Colonic mucosa (tissue), 4 donors: ENCODE measurements at regions not wholly inside any gene's neighbourhood (a gene's known extent, or its start where the extent isn't known, plus 50 kb on each side); places are given as distances from the start of the nearest gene placed in this dataset.

Experiments used
- DNase-seq: peaks from one replicate; pipeline ENCODE4 v3.0.0-alpha.2; 2020
- H3K27ac ChIP-seq: fragments of 200-600 bp; one replicate; pipeline ENCODE4 v1.8.0; 2021
- H3K27me3 ChIP-seq: fragments of 200-600 bp; one replicate; pipeline ENCODE4 v1.8.0; 2021
- H3K36me3 ChIP-seq: fragments of 200-600 bp; one replicate; pipeline ENCODE4 v1.8.0; 2021
- H3K4me1 ChIP-seq: fragments of 200-600 bp; one replicate; pipeline ENCODE4 v1.8.0; 2021; ENCODE audit warnings: mild to moderate bottlenecking
- H3K4me3 ChIP-seq: fragments of 200-600 bp; one replicate; pipeline ENCODE4 v1.8.0; 2021
- H3K9ac ChIP-seq, 2 donors: one replicate each; pipeline ENCODE4 v1.7.0; 2013; ENCODE audit warnings: control low read depth in 2 of 2, low read depth in 2 of 2, low read length in 2 of 2
- H3K9me3 ChIP-seq: fragments of 200-600 bp; one replicate; pipeline ENCODE4 v1.8.0; 2021
- intact Hi-C: fragments of 100-400 bp; cut with DNase I; formaldehyde crosslinking; loops from one replicate; pipeline ENCODE4 v1.14.1; 2022
- TF ChIP-seq, protein P1 (sequence below): fragments of 200-600 bp; IDR thresholded peaks from one replicate; pipeline ENCODE4 v1.8.0; 2022; ENCODE audit warnings: antibody characterized with exemption, mild to moderate bottlenecking
- donor health status: healthy.
- donor health status: DM: no; HTN: no; CAD: no.
- donor health status: DM: no; HTN: no; CAD: no.

DNA sequence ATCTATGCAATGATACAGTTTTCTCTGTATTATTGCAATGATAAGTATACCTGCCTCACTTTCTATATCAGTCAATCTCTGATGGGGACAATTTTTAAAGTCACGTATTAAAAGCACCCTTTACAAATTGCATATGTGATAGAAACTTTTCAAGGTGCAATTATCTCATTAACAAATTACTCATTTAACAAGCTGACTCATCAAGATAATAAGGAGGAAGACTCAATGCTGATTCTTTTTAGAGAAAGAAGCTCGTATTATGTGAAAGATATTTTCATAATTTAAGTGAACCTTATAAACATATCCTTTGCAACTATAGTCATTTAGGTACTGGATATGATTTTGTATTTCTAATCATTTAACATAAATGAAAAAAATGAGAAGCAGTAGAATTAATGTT lies 1080.9 kb upstream of the TENM3 start:
- no peak for DNase-seq
- Histone ChIP-seq H3K4me1 (no peaks in the 10 kb centered on the region), H3K27me3 (no peaks in the 10 kb centered on the region), H3K27ac (no peak overlapping the region), H3K36me3 (no peaks in the 10 kb centered on the region), H3K9me3 (no peaks in the 10 kb centered on the region), H3K4me3 (no peak overlapping the region), H3K9ac (no peak overlapping the region)
- intact Hi-C loops = no loop called here
- TF ChIP-seq, protein P1, sequence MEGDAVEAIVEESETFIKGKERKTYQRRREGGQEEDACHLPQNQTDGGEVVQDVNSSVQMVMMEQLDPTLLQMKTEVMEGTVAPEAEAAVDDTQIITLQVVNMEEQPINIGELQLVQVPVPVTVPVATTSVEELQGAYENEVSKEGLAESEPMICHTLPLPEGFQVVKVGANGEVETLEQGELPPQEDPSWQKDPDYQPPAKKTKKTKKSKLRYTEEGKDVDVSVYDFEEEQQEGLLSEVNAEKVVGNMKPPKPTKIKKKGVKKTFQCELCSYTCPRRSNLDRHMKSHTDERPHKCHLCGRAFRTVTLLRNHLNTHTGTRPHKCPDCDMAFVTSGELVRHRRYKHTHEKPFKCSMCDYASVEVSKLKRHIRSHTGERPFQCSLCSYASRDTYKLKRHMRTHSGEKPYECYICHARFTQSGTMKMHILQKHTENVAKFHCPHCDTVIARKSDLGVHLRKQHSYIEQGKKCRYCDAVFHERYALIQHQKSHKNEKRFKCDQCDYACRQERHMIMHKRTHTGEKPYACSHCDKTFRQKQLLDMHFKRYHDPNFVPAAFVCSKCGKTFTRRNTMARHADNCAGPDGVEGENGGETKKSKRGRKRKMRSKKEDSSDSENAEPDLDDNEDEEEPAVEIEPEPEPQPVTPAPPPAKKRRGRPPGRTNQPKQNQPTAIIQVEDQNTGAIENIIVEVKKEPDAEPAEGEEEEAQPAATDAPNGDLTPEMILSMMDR = no peak

DNA sequence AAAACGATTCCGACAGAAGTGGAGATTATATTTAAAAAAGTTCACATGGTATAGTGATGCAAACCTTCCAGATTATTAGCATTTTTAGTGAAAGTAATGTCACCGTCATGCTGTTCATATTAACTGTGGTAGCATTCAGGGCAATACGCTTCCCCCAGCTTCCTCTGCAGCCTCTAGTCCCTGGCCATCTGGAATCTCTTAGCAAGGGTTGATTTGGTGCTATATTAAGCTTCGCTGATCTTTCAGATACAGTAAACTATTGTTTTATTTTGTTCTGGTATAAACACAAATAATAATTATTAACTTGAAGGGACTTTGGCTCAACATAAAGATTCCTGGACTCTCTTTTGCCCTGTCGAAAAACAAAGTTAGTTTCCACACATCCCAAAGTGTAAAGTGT lies 1080.5 kb upstream of the TENM3 start:
- intact Hi-C loops = no loop called here
- DNase-seq = no peak

DNA sequence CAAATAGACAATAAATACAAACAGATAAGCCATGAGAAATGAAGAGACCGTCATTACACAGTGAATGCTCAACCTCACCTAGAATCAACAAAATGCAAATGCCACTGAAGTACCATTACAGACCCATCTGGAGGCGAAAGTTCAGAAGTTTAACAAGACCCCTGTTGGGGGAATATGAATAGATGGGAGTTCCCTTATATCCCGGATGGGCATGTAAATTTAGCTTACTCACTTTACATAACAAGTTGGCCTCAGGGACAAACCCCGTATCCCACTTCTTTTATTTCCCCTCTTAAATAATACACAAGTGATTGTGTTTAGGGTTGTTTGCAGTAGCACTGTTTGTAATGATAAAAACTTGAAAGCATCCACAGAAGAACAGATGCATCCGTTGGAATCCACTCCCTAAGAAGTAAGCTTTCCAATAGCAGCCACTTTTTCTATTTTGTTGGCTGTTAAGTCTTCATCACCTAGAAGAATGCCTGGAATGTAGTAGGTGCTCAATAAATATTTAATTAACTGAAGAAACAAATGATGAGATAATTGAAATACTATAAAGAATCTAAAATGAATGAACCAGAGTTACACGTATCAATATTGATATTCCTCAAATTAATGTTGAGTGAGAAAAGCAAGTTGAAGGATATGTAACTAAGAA lies 1076.3 kb upstream of the TENM3 start:
- intact Hi-C loops = no loop called here
- H3K36me3 ChIP-seq = no peaks in the 10 kb centered on the region
- H3K9me3 ChIP-seq = no peaks in the 10 kb centered on the region
- no peak for DNase-seq
- no peaks in the 10 kb centered on the region for H3K27me3 ChIP-seq
- H3K27ac ChIP-seq = no peak overlapping the region
- TF ChIP-seq, protein P1 = no peak
- H3K9ac ChIP-seq = no peak overlapping the region
- no peak overlapping the region for H3K4me3 ChIP-seq
- H3K4me1 ChIP-seq = no peaks in the 10 kb centered on the region

More for the DNA sequence above, 1080.5 kb upstream of the TENM3 start:
- no peaks in the 10 kb centered on the region for H3K4me1 ChIP-seq
- no peaks in the 10 kb centered on the region for H3K27me3 ChIP-seq
- no peaks in the 10 kb centered on the region for H3K9me3 ChIP-seq
- H3K36me3 ChIP-seq = no peaks in the 10 kb centered on the region
- no peak overlapping the region for H3K4me3 ChIP-seq
- TF ChIP-seq, protein P1 = no peak
- H3K27ac ChIP-seq = no peak overlapping the region
- H3K9ac ChIP-seq = no peak overlapping the region

DNA sequence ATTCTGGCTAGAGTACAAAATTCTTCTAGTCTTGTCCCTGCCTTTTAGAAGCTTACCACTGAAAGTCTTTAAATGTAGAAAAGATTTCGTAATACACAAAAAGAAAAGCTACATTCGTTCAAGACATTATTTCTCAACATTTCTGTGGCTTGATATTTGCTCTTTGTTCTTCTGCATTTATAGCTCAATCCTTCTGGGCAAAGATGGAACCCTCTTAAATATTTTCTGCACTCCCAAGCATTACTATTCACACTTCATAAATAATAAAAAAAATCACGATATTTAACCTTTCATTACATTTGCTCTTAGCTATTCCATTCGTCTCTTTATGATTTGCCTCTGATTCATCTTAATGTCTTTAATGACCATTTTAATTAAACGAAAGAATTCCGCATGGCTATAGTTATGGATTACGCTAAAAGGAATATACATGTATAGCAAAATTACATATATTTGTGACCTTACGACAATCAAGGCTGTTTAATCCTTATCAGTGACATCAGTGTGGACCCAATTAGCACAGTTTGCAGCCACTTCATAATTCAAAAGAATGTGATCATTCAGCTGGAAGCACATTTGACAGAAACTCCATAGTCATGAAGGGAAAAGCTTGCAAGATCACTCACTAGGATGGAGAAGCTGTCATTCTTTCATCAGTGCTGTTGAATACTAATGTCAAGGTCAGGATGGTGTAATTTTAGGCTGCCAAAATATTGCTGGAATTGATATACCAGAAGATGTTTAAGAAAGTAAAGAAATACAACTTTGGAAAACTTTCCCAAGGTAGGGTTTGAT lies 1075.0 kb upstream of the TENM3 start:
- TF ChIP-seq, protein P1 = no peak
- no peaks in the 10 kb centered on the region for H3K36me3 ChIP-seq
- no peak for DNase-seq
- intact Hi-C loops = no loop called here
- no peak overlapping the region for H3K4me3 ChIP-seq
- no peaks in the 10 kb centered on the region for H3K9me3 ChIP-seq
- H3K27me3 ChIP-seq = no peaks in the 10 kb centered on the region
- no peak overlapping the region for H3K9ac ChIP-seq
- H3K4me1 ChIP-seq = no peaks in the 10 kb centered on the region
- H3K27ac ChIP-seq = no peak overlapping the region

DNA sequence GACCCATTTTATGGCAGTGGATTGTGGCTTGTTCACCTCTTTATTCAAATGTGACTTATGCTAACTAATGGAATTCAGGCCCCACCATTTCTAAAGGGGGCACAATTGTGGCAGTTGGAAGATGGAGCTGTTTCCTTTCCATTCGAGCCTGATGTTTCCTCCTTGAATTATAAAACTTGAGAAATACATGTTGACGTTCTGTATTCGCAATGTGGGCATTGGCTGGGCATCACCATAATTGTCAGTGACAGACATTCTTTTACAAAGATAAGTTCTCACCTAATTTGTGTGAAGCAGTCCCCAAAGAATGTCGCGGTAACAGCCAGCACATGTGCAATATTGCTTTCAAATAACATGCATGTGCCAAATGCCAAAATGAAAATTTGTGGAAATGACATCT lies 1070.2 kb upstream of the TENM3 start:
- Histone ChIP-seq H3K4me3 (no peak overlapping the region), H3K27ac (no peak overlapping the region), H3K4me1 (no peaks in the 10 kb centered on the region), H3K9me3 (no peaks in the 10 kb centered on the region), H3K27me3 (no peaks in the 10 kb centered on the region), H3K36me3 (no peaks in the 10 kb centered on the region), H3K9ac (no peak overlapping the region)
- intact Hi-C loops = no loop called here
- no peak for DNase-seq
- TF ChIP-seq, protein P1 = no peak
